ENCODE measurements at regions not wholly inside any gene's neighbourhood (a gene's known extent, or its start where the extent isn't known, plus 50 kb on each side); places are given as distances from the start of the nearest gene placed in this dataset.
A peak's percentile ranks its signal among the peaks of the same experiment; 100 is the strongest.

DNA sequence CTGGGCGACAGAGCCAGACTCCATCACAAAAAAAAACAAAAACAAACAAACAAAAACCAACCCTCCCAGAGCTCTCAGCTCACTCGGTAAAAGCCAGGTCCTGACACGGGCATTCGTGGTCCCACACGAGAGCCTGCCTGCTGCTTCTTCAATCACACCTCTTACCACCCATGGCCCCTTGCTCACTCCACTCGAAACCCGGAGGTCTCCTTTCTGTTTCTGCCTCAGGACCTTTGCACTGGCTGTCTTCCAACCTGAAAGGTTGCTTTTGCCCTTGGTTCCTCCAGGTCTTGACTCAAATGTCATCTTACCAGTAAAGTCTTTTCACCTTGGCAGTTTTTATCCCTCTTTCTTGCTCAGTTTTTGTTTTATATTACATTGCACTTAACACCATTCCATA is 169.6 kb downstream of the EVX1 start:
- WGBS, 2 experiments (ENCODE audit: extremely low coverage in 1 of 2, insufficient coverage in 1 of 2, insufficient read length in 1 of 2, insufficient replicate concordance in 2 of 2, low coverage in 1 of 2, low lambda C conversion rate in 2 of 2, missing lambda C conversion rate in 1 of 2), result 99% methylated on average over 7 of the region's 7 CpGs; no CpG with 5 or more reads in 1 of the 2 experiments
- TF ChIP-seq RAD21 (IDR thresholded peaks at IDR 0.05 in 1 of 2, conservative IDR thresholded peaks at IDR 0.05 in 1 of 2; ENCODE audit: low read depth in 2 of 2, low read length in 2 of 2) (no peak), KDM1A (IDR thresholded peaks at IDR 0.05; ENCODE audit: borderline replicate concordance, low read length) (peak; percentile 81; the same call in 1 of the 2 replicates)
- Histone ChIP-seq H4K20me1 (replicated peaks in 1 of 2; ENCODE audit: control insufficient read depth in 1 of 2, insufficient read depth in 2 of 2, low read length in 2 of 2) (no peaks in the 10 kb centered on the region), H4K5ac (ENCODE audit: insufficient read length, low read depth, low read length) (no peak overlapping the region), H3K36me3 (ENCODE audit: control insufficient read depth in 2 of 4, insufficient read depth in 4 of 4, low read length in 3 of 4) (no peaks in the 10 kb centered on the region), H2BK12ac (ENCODE audit: low read depth, low read length) (no peak overlapping the region), H3K18ac (ENCODE audit: extremely low read depth, low read length) (no peak overlapping the region), H2AFZ (ENCODE audit: low read length) (no peak overlapping the region), H3K4ac (replicated peaks; ENCODE audit: insufficient read length, low read depth, low read length) (no peak overlapping the region), H3K4me2 (ENCODE audit: insufficient read depth in 1 of 2, low read depth in 2 of 2, low read length in 2 of 2) (no peak overlapping the region), H3K79me1 (ENCODE audit: low read depth, low read length) (no peaks in the 10 kb centered on the region), H3K56ac (replicated peaks; ENCODE audit: insufficient read length, low read depth, low read length) (no peak overlapping the region), H3K4me3 (ENCODE audit: extremely low read depth in 1 of 4, insufficient read depth in 2 of 4, low read depth in 3 of 4, low read length in 4 of 4) (no peak overlapping the region), H3K9me3 (ENCODE audit: insufficient read depth in 2 of 2, low read depth in 1 of 2, low read length in 1 of 2) (no peaks in the 10 kb centered on the region), H3K79me2 (ENCODE audit: control insufficient read depth in 1 of 2, insufficient read depth in 2 of 2, low read length in 2 of 2) (no peaks in the 10 kb centered on the region), H2BK5ac (ENCODE audit: low read depth, low read length) (no peak overlapping the region), H2BK20ac (ENCODE audit: low read length) (no peak overlapping the region), H3K23me2 (ENCODE audit: low read depth, low read length) (no peaks in the 10 kb centered on the region), H4K8ac (ENCODE audit: extremely low read depth, insufficient read depth, low read length) (no peak overlapping the region), H3K14ac (ENCODE audit: insufficient read length) (no peak overlapping the region), H2BK120ac (replicated peaks; ENCODE audit: low read depth, low read length) (no peak overlapping the region), H3K27ac (ENCODE audit: low read depth, low read length) (no peak overlapping the region), H4K91ac (replicated peaks; ENCODE audit: insufficient read length, low read length) (no peak overlapping the region), H3K23ac (ENCODE audit: insufficient read length) (no peak overlapping the region), H2BK15ac (ENCODE audit: low read length) (no peak overlapping the region), H3K27me3 (replicated peaks in 1 of 4; ENCODE audit: control insufficient read depth in 3 of 4, extremely low read depth in 1 of 4, insufficient read depth in 3 of 4, low read length in 3 of 4) (peaks cover 0 to 2% (median 0%) of the 10 kb centered on the region in 4 experiments; a peak in 1 of 7 replicates), H3K9ac (replicated peaks in 1 of 4; ENCODE audit: extremely low read depth in 1 of 4, low read depth in 3 of 4, low read length in 3 of 4) (no peak overlapping the region), H2AK5ac (ENCODE audit: low read depth, low read length) (no peak overlapping the region), H3K4me1 (replicated peaks in 1 of 4; ENCODE audit: control insufficient read depth in 3 of 4, insufficient read depth in 4 of 4, low read length in 3 of 4) (peaks cover 0 to 3% (median 0%) of the 10 kb centered on the region in 4 experiments; a peak in 1 of 7 replicates)
- no peak for DNase-seq (ENCODE audit: low read depth in 1 of 2, low spot score in 2 of 2)
- POLR2A ChIA-PET (ENCODE audit: partially characterized antibody), result no interaction called here
- no peak for FAIRE-seq
- CTCF ChIA-PET (ENCODE audit: partially characterized antibody), result no interaction called here
